ENCODE measurements at regions not wholly inside any gene's neighbourhood (a gene's known extent, or its start where the extent isn't known, plus 50 kb on each side); places are given as distances from the start of the nearest gene placed in this dataset.
"Not testable (repeated sequence)": the region's sequence is repeated elsewhere in the genome, so short reads cannot be mapped to it uniquely, and the experiment has no call there.

DNA sequence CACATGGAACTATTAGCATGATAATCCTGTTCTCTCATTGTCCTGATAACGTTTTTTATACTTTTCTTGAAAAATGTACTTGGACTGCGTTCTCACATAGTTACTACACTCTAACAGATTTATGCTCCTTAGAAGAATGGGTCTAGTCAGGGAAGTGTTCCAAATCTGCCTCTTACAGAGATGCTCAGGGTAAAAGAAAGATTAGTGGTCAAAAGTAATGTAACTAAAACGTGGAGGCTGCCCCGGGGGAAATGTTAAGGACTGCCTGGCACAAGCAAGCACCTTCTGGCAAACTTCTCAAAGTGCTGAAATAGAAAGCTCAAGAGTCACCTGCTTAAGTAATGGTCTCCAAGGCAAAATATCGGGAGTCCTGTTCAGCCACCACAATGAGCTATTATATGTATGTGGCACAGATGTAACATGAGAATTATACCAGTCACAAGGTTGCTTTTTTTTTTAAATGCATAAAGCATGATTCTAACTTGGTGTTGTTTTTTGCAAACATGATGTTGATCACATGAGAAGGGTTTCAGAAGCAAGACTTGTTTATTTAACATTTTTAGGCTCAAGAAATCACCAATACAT is 244.5 kb upstream of the JARID2 start:
- no peak for DNase-seq

- DNase-seq, result no peak
Observed at GRCh38 chr6:15008269-15008668, 237.6 kb upstream of the JARID2 start.

GRCh38 chr6:15014958-15015357 is 230.9 kb upstream of the JARID2 start:
- DNase-seq, result no peak

GRCh38 chr6:15016813-15017212 is 229.1 kb upstream of the JARID2 start:
- no peak for DNase-seq

DNA sequence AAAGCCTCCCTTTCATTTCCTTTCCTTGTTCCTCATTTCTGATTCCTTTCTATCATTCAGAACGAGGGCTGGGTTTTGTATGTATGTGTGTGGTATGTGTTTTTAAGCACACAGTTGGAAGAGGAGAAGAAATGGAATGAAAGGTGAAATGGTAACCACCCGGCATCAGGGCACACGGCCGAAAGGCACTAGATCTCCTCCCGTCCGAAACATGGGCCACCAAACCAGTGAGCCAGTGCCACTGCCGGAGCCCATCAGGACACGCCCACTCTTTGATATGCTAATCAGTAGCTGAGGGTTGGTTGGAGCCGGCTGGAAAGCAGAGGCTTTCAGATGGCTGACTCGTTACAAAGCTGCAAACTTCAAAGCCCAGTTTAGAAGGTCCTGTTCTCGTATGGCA is 228.6 kb upstream of the JARID2 start:
- no peak for DNase-seq

DNA sequence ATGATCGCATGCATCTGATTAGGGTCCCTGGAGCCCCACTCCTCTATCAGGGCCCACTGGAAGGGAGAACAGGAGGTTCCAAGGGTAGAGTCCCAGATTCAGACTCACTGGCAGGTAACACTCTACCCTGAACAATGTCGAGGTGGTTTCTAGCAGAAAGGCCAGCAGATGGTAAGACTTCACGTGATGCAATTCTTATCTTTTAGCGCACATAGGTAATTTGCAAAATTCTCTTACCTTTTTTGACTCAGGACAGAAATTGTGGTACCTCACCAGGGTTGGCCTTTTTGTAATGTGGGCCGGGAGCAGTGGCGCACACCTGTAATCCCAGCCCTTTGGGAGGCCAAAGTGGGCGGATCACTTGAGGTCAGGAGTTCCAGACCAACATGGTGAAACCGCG is 228.1 kb upstream of the JARID2 start:
- DNase-seq, result no peak

- no peak for DNase-seq
Observed at GRCh38 chr6:15020119-15020770, 225.6 kb upstream of the JARID2 start.

DNA sequence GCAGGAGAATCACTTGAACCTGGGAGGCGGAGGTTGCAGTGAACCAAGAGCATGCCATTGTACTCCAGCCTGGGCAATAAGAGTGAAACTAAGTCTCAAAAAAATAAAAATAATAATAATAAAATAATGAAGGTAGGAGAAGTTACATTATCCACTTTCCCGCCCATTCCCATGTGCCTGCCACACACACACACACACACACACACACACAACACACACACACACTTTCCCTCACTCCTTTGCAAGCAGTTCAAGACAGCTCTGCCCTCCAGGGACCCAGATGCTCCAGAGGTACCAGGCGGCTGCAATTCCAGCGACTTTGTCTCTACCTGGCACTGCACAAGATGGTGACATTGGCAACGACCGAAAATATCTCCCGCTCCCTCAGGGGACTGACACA is 224.8 kb upstream of the JARID2 start:
- no peak for DNase-seq

DNA sequence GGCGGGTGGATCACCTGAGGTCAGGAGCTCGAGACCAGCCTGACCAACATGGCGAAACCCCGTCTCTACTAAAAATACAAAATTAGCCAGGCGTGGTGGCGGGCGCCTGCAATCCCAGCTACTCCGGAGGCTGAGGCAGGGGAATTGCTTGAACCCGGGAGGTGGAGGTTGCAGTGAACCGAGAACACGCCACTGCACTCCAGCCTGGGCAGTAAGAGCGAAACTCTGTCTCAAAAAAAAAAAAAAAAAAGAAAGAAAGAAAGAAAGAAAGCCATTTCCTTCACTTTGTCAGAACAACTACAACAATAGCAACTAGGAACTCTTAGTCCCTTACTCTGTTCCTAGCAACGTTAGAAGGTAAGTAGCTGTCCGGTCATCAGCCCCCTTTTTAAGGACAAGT is 222.9 kb upstream of the JARID2 start:
- DNase-seq, result not testable (repeated sequence)

DNA sequence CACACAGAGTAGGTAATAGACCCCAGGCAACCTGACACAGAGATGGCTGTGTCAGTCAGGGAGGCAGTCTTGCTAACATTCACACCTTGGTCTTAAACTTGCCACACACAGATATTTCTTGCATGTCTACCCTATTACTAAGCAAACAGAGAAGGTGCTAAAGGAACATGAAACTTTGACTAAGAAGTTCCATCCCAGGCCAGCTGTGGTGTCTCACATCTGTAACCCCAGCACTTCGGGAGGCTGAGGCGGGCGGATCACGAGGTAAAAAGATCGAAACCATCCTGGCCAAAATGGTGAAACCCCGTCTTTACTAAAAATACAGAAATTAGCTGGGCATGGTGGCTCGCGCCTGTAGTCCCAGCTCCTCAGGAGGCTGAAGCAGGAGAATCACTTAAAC is 222.4 kb upstream of the JARID2 start:
- no peak for DNase-seq

GRCh38 chr6:15025446-15025845 is 220.4 kb upstream of the JARID2 start:
- DNase-seq, result no peak

- DNase-seq, result no peak
Observed at GRCh38 chr6:15026832-15027231, 219.0 kb upstream of the JARID2 start.

GRCh38 chr6:15027472-15027871 is 218.4 kb upstream of the JARID2 start:
- DNase-seq, result no peak

- DNase-seq, result no peak
Observed at GRCh38 chr6:15032015-15032414, 213.9 kb upstream of the JARID2 start.

- no peak for DNase-seq
Observed at GRCh38 chr6:15033850-15034203, 212.0 kb upstream of the JARID2 start.

DNA sequence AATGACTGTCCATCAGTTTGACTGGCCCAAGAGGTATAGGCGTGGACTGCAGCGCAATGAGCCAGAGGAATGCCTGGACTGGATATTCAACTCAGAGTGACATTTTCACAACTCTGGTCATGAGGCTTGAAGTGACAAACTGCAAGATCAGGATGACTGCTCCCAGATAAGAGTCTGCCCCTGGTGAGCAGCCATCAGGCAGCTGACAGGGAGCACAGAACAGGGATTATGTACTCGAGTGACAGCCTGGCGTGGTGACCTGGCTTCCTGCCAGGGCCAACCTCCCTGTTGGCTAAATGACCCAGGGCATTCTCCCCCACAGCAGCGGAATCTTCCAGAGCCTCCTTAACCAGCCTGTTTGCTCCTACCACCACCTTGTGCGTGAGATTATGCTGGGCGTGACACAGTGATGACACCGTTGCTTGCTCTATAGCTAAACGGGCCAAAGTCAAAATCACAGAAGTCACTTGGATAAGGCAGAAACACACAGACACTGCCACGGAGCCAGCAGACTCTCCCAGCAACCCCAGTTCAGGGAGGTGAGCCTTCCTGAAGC is 209.1 kb upstream of the JARID2 start:
- no peak for DNase-seq

DNA sequence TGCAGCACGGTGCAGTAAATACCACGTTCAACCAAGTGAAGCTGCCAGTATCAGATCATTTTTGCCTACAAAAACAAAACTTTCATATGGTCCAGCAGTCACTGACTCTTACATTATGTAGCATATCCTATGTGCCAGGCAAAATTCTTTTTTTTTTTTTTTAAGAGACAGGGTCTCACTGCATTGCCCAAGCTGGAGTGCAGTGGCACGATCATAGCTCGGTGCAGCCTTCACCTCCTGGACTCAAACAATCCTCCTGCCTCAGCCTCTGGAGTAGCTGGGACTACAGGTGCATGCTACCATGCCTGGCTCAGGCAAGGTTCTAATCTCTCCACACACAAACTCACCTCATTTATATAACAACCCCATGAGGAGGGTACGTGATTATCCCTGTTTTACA is 208.6 kb upstream of the JARID2 start:
- no peak for DNase-seq

DNA sequence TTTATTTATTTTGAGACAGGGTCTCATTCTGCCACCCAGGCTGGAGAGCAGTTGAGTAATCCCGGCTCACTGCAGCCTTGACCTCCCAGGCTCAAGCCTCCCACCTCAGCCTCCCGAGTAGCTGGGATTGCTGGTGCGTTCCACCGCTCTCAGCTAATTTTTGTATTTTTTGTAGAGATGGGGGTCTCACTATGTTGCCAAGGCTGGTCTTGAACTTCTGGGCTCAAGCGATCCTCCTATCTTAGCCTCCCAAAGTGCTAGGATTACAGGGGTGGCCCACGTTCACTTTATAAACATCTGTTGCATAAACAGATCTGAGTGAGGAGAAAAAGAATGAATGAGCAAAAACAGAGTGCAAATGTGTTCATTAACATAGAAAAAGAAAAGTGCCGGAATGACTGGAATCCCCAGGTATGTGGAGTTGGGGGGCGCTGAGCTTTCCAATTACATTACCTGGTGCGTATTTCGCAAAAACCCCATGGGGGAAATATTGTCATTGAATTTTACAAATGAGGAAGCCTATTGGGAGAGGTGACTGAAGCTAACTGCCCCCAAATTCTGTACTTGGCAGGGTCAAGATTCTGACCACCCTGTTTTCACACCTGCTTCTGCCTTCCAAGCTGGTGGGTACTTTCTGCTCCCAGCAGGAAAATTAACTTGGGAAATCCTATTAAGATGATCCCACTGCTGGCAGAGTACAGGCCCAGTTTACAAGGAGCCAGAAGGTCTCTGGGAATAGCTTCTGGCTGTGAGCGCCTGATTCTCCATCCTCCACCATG is 207.7 kb upstream of the JARID2 start:
- no peak for DNase-seq

GRCh38 chr6:15039136-15039535 is 206.7 kb upstream of the JARID2 start:
- DNase-seq, result no peak

- no peak for DNase-seq
Observed at GRCh38 chr6:15042938-15043337, 202.9 kb upstream of the JARID2 start.

DNA sequence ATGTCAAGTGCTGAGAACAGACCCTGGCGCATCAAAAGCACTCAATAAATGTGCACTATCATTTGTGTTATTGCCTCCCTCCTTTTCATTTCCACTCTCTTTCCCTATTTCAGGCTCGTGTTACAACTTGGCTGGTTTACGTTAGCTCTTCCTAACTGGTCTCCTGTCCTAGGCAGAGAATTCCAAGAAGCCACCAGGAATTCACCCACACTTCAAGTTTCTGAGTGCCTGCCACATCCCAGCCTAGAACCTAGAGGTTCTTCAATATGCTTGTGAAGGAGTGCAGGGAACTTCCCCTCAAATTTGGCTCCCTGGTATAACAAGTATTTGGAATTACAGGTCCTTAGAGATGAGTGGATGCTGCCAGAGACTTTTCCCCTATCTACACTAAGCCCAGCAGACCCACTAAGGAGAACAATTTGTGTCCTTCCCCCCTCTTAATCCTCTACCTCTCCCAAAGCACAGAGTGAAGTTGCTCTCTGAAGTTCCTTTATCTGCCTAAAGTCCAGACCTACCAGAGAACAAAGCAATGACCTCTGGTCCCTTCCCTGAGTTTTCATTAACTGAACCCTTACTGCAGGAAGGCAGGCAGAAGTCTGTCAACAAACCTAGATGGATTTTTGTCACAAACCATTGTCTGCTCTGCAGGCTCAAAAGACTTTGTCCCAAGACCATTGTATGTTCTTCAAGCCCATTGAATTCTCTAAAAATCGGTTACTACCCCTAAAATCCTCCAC is 201.6 kb upstream of the JARID2 start:
- DNase-seq, result no peak

- no peak for DNase-seq
Observed at GRCh38 chr6:15044948-15045347, 200.9 kb upstream of the JARID2 start.

GRCh38 chr6:15046751-15047150 is 199.1 kb upstream of the JARID2 start:
- no peak for DNase-seq

DNA sequence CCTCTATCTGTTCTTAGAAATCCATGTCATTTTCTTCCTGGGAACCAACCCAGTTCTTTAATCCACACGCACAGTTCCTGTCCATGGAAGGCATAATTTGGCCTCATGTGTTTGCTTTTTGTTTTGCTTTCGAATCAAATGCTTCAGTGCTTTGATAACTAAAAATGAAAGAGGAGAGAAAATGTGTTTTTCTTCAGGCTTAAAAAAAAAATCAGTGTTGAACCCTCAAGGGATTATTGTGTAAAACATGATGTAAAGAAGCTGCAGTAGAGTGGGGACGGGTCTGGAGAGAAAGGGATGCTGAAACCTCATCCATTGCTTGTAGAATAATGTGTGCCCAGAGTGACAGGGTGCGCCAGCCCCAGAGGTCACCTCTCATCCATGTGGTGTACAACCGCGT is 197.5 kb upstream of the JARID2 start:
- no peak for DNase-seq

All from KG1 (cell line).